Activated T-cell treated with anti-CD3 and anti-CD28 coated beads, Interleukin-2, amount 50 U/mL, for 24 hours (primary cell): ENCODE measurements at regions not wholly inside any gene's neighbourhood (a gene's known extent, or its start where the extent isn't known, plus 50 kb on each side); places are given as distances from the start of the nearest gene placed in this dataset.

Experiments
- DNase-seq: peaks from one replicate; pipeline ENCODE4 v3.0.0-alpha.2; 2020
- H3K27ac Mint-ChIP-seq: 2 replicates; pipeline ENCODE4 v1.8.0; 2020; ENCODE audit warnings: mild to moderate bottlenecking, mixed read lengths
- H3K27me3 Mint-ChIP-seq: 2 replicates; pipeline ENCODE4 v1.8.0; 2020; ENCODE audit warnings: mixed read lengths
- H3K36me3 Mint-ChIP-seq: 2 replicates; pipeline ENCODE4 v1.8.0; 2020; ENCODE audit warnings: low read depth, mixed read lengths
- H3K4me1 Mint-ChIP-seq: 2 replicates; pipeline ENCODE4 v1.8.0; 2020; ENCODE audit warnings: low read depth, mixed read lengths
- H3K4me3 Mint-ChIP-seq: 2 replicates; pipeline ENCODE4 v1.8.0; 2020; ENCODE audit warnings: mild to moderate bottlenecking, moderate library complexity, mixed read lengths
- H3K9me3 Mint-ChIP-seq: 2 replicates; pipeline ENCODE4 v1.8.0; 2020; ENCODE audit warnings: mixed read lengths

- Mint-ChIP-seq H3K36me3 (no peaks in the 10 kb centered on the region), H3K27me3 (no peaks in the 10 kb centered on the region), H3K4me3 (no peak overlapping the region), H3K9me3 (no peaks in the 10 kb centered on the region), H3K27ac (no peak overlapping the region), H3K4me1 (peaks cover 38% of the 10 kb centered on the region)
- no peak for DNase-seq
Measured at GRCh38 chr1:58924821-58925220, 141.0 kb upstream of the JUN start.

- H3K27me3 Mint-ChIP-seq, result no peaks in the 10 kb centered on the region
- no peaks in the 10 kb centered on the region for H3K36me3 Mint-ChIP-seq
- H3K4me3 Mint-ChIP-seq, result no peak overlapping the region
- H3K4me1 Mint-ChIP-seq, result peaks cover 42% of the 10 kb centered on the region
- DNase-seq, result no peak
- no peak overlapping the region for H3K27ac Mint-ChIP-seq
- no peaks in the 10 kb centered on the region for H3K9me3 Mint-ChIP-seq
Measured at GRCh38 chr1:58925247-58925646, 141.4 kb upstream of the JUN start.

- DNase-seq, result no peak
- no peaks in the 10 kb centered on the region for H3K9me3 Mint-ChIP-seq
- no peaks in the 10 kb centered on the region for H3K36me3 Mint-ChIP-seq
- H3K27me3 Mint-ChIP-seq, result no peaks in the 10 kb centered on the region
- no peak overlapping the region for H3K4me3 Mint-ChIP-seq
- peaks cover 47% of the 10 kb centered on the region for H3K4me1 Mint-ChIP-seq
- H3K27ac Mint-ChIP-seq, result no peak overlapping the region
Measured at GRCh38 chr1:58926152-58926551, 142.3 kb upstream of the JUN start.

GRCh38 chr1:58927041-58927721, 143.3 kb upstream of the JUN start:
- Mint-ChIP-seq H3K27me3 (no peaks in the 10 kb centered on the region), H3K4me1 (peaks cover 44% of the 10 kb centered on the region), H3K9me3 (no peaks in the 10 kb centered on the region), H3K27ac (no peak overlapping the region), H3K36me3 (no peaks in the 10 kb centered on the region), H3K4me3 (no peak overlapping the region)
- DNase-seq, result no peak

GRCh38 chr1:58927722-58928085, 143.9 kb upstream of the JUN start:
- no peaks in the 10 kb centered on the region for H3K9me3 Mint-ChIP-seq
- peaks cover 43% of the 10 kb centered on the region for H3K4me1 Mint-ChIP-seq
- H3K36me3 Mint-ChIP-seq, result no peaks in the 10 kb centered on the region
- no peak for DNase-seq
- no peak overlapping the region for H3K4me3 Mint-ChIP-seq
- no peak overlapping the region for H3K27ac Mint-ChIP-seq
- H3K27me3 Mint-ChIP-seq, result no peaks in the 10 kb centered on the region

- no peaks in the 10 kb centered on the region for H3K36me3 Mint-ChIP-seq
- DNase-seq, result no peak
- H3K27me3 Mint-ChIP-seq, result no peaks in the 10 kb centered on the region
- H3K9me3 Mint-ChIP-seq, result no peaks in the 10 kb centered on the region
- no peak overlapping the region for H3K4me3 Mint-ChIP-seq
- no peak overlapping the region for H3K27ac Mint-ChIP-seq
- H3K4me1 Mint-ChIP-seq, result peaks cover 44% of the 10 kb centered on the region
Measured at GRCh38 chr1:58928514-58928913, 144.7 kb upstream of the JUN start.

GRCh38 chr1:58929671-58930325, 146.0 kb upstream of the JUN start:
- no peaks in the 10 kb centered on the region for H3K27me3 Mint-ChIP-seq
- H3K4me1 Mint-ChIP-seq, result peaks cover 49% of the 10 kb centered on the region
- DNase-seq, result peak; percentile 78
- no peak overlapping the region for H3K4me3 Mint-ChIP-seq
- no peaks in the 10 kb centered on the region for H3K9me3 Mint-ChIP-seq
- H3K27ac Mint-ChIP-seq, result peak overlapping the region; percentile 4
- no peaks in the 10 kb centered on the region for H3K36me3 Mint-ChIP-seq

GRCh38 chr1:58931024-58931423, 147.2 kb upstream of the JUN start:
- no peaks in the 10 kb centered on the region for H3K27me3 Mint-ChIP-seq
- no peaks in the 10 kb centered on the region for H3K9me3 Mint-ChIP-seq
- no peaks in the 10 kb centered on the region for H3K36me3 Mint-ChIP-seq
- H3K4me1 Mint-ChIP-seq, result peaks cover 49% of the 10 kb centered on the region
- no peak for DNase-seq
- H3K27ac Mint-ChIP-seq, result no peak overlapping the region
- no peak overlapping the region for H3K4me3 Mint-ChIP-seq

- Mint-ChIP-seq H3K27me3 (no peaks in the 10 kb centered on the region), H3K27ac (no peak overlapping the region), H3K36me3 (no peaks in the 10 kb centered on the region), H3K4me1 (peaks cover 49% of the 10 kb centered on the region), H3K4me3 (no peak overlapping the region), H3K9me3 (no peaks in the 10 kb centered on the region)
- no peak for DNase-seq
Measured at GRCh38 chr1:58931756-58932155, 147.9 kb upstream of the JUN start.

- Mint-ChIP-seq H3K4me3 (no peak overlapping the region), H3K27ac (no peak overlapping the region), H3K9me3 (no peaks in the 10 kb centered on the region), H3K4me1 (peaks cover 42% of the 10 kb centered on the region), H3K36me3 (no peaks in the 10 kb centered on the region), H3K27me3 (no peaks in the 10 kb centered on the region)
- no peak for DNase-seq
Measured at GRCh38 chr1:58932859-58933598, 149.2 kb upstream of the JUN start.

GRCh38 chr1:58933599-58933926, 149.7 kb upstream of the JUN start:
- Mint-ChIP-seq H3K9me3 (no peaks in the 10 kb centered on the region), H3K36me3 (no peaks in the 10 kb centered on the region), H3K4me3 (no peak overlapping the region), H3K4me1 (peaks cover 42% of the 10 kb centered on the region), H3K27me3 (no peaks in the 10 kb centered on the region), H3K27ac (no peak overlapping the region)
- DNase-seq, result no peak

- DNase-seq, result no peak
- H3K36me3 Mint-ChIP-seq, result no peaks in the 10 kb centered on the region
- H3K4me3 Mint-ChIP-seq, result no peak overlapping the region
- H3K4me1 Mint-ChIP-seq, result peaks cover 34% of the 10 kb centered on the region
- no peak overlapping the region for H3K27ac Mint-ChIP-seq
- no peaks in the 10 kb centered on the region for H3K9me3 Mint-ChIP-seq
- H3K27me3 Mint-ChIP-seq, result no peaks in the 10 kb centered on the region
Measured at GRCh38 chr1:58934706-58935105, 150.9 kb upstream of the JUN start.

- no peaks in the 10 kb centered on the region for H3K9me3 Mint-ChIP-seq
- no peak for DNase-seq
- H3K27ac Mint-ChIP-seq, result no peak overlapping the region
- no peaks in the 10 kb centered on the region for H3K27me3 Mint-ChIP-seq
- no peak overlapping the region for H3K4me3 Mint-ChIP-seq
- H3K36me3 Mint-ChIP-seq, result no peaks in the 10 kb centered on the region
- peaks cover 43% of the 10 kb centered on the region for H3K4me1 Mint-ChIP-seq
Measured at GRCh38 chr1:58936973-58937372, 153.1 kb upstream of the JUN start.

GRCh38 chr1:58939146-58939545, 155.3 kb upstream of the JUN start:
- H3K9me3 Mint-ChIP-seq, result peaks cover 3% of the 10 kb centered on the region

GRCh38 chr1:58939666-58940370, 156.0 kb upstream of the JUN start:
- H3K4me3 Mint-ChIP-seq, result no peak overlapping the region
- H3K27me3 Mint-ChIP-seq, result no peaks in the 10 kb centered on the region
- H3K9me3 Mint-ChIP-seq, result peaks cover 3% of the 10 kb centered on the region
- peaks cover 54% of the 10 kb centered on the region for H3K4me1 Mint-ChIP-seq
- DNase-seq, result no peak
- no peak overlapping the region for H3K27ac Mint-ChIP-seq
- H3K36me3 Mint-ChIP-seq, result no peaks in the 10 kb centered on the region

More at GRCh38 chr1:58939146-58939545, 155.3 kb upstream of the JUN start:
- no peaks in the 10 kb centered on the region for H3K36me3 Mint-ChIP-seq
- H3K4me3 Mint-ChIP-seq, result no peak overlapping the region
- no peak overlapping the region for H3K27ac Mint-ChIP-seq
- DNase-seq, result no peak
- H3K27me3 Mint-ChIP-seq, result no peaks in the 10 kb centered on the region
- peaks cover 49% of the 10 kb centered on the region for H3K4me1 Mint-ChIP-seq
